ENCODE measurements at regions not wholly inside any gene's neighbourhood (a gene's known extent, or its start where the extent isn't known, plus 50 kb on each side); places are given as distances from the start of the nearest gene placed in this dataset.

- TF ChIP-seq CTCF (IDR thresholded peaks at IDR 0.05; ENCODE audit: low read length, missing control alignments), result no peak
- no peak overlapping the region for H3K4me3 ChIP-seq (replicated peaks; ENCODE audit: low read depth, low read length)
- peak; percentile 39 for DNase-seq (ENCODE audit: low read depth)
Observed at GRCh38 chr12:83818881-83819280, 1093.7 kb downstream of the SLC6A15 start.

- no peak for TF ChIP-seq CTCF (IDR thresholded peaks at IDR 0.05; ENCODE audit: low read length, missing control alignments)
- DNase-seq (ENCODE audit: low read depth), result no peak
- H3K4me3 ChIP-seq (replicated peaks; ENCODE audit: low read depth, low read length), result no peak overlapping the region
Observed at GRCh38 chr12:83817730-83818129, 1094.9 kb downstream of the SLC6A15 start.

- no peak for DNase-seq (ENCODE audit: low read depth)
- no peak for TF ChIP-seq CTCF (IDR thresholded peaks at IDR 0.05; ENCODE audit: low read length, missing control alignments)
- H3K4me3 ChIP-seq (replicated peaks; ENCODE audit: low read depth, low read length), result no peak overlapping the region
Observed at GRCh38 chr12:83808591-83808990, 1104.0 kb downstream of the SLC6A15 start.

GRCh38 chr12:83807871-83808270 lies 1104.7 kb downstream of the SLC6A15 start:
- H3K4me3 ChIP-seq (replicated peaks; ENCODE audit: low read depth, low read length), result no peak overlapping the region
- no peak for DNase-seq (ENCODE audit: low read depth)
- no peak for TF ChIP-seq CTCF (IDR thresholded peaks at IDR 0.05; ENCODE audit: low read length, missing control alignments)

- no peak for TF ChIP-seq CTCF (IDR thresholded peaks at IDR 0.05; ENCODE audit: low read length, missing control alignments)
- H3K4me3 ChIP-seq (replicated peaks; ENCODE audit: low read depth, low read length), result no peak overlapping the region
- no peak for DNase-seq (ENCODE audit: low read depth)
Observed at GRCh38 chr12:83805873-83806272, 1106.7 kb downstream of the SLC6A15 start.

- DNase-seq (ENCODE audit: low read depth), result no peak
- no peak overlapping the region for H3K4me3 ChIP-seq (replicated peaks; ENCODE audit: low read depth, low read length)
- no peak for TF ChIP-seq CTCF (IDR thresholded peaks at IDR 0.05; ENCODE audit: low read length, missing control alignments)
Observed at GRCh38 chr12:83805156-83805772, 1107.3 kb downstream of the SLC6A15 start.

GRCh38 chr12:83801972-83802371 lies 1110.6 kb downstream of the SLC6A15 start:
- no peak for DNase-seq (ENCODE audit: low read depth)
- H3K4me3 ChIP-seq (replicated peaks; ENCODE audit: low read depth, low read length), result no peak overlapping the region
- TF ChIP-seq CTCF (IDR thresholded peaks at IDR 0.05; ENCODE audit: low read length, missing control alignments), result no peak
